GM18873 (cell line): ENCODE measurements at regions not wholly inside any gene's neighbourhood (a gene's known extent, or its start where the extent isn't known, plus 50 kb on each side); places are given as distances from the start of the nearest gene placed in this dataset.
"Not testable (repeated sequence)": the region's sequence is repeated elsewhere in the genome, so short reads cannot be mapped to it uniquely, and the experiment has no call there.

ENCODE experiments used
- ATAC-seq: cut with Tn5 transposase; IDR thresholded peaks from one replicate; pipeline ENCODE4 v1.9.1; 2021; ENCODE audit warnings: mild to moderate bottlenecking, moderate library complexity, moderate number of reproducible peaks; ENCODE audit not compliant: unreplicated experiment, low FRiP score

DNA sequence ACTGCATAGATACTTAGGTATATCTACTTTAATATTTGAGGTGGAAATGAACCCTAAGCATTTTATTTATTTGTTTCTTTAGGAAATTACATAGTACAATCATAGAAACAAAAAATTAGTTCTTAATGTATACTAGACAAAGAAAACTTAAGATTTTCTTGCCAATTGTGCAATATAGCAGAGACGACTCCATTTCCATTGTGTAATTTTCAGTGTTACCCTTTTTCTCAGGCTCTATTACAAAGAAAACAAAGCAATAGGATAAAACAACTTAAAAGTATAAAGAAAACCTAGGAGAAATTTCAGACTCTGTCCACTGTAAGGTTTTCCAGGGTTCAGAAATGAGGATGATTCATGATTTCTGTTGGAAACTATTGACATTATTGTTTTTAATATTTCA is 89.0 kb upstream of the SERTAD2 start:
- ATAC-seq, result no peak

GRCh38 chr2:64743739-64744330 is 90.1 kb upstream of the SERTAD2 start:
- no peak for ATAC-seq

DNA sequence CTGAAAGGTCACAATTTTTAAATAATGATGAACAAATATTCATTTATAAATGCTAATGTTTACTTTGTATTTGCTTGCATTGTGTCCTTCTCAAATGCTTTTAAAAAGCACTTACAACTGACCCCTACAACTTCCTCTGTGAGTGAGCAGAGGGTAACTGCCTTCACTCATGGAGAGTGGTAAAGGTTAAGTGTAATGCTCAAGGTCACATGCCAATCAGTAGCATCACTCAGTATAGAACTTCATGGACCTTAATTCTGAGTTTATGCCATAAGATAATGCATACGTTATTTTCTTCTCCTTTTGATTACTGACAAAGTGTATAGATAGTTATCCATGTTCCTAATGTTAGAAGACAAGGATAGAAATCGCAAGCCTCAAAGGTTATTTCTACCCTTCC is 91.8 kb upstream of the SERTAD2 start:
- ATAC-seq, result no peak

- ATAC-seq, result not testable (repeated sequence)
These were observed 94.0 kb upstream of the SERTAD2 start for GRCh38 chr2:64747690-64748091.

DNA sequence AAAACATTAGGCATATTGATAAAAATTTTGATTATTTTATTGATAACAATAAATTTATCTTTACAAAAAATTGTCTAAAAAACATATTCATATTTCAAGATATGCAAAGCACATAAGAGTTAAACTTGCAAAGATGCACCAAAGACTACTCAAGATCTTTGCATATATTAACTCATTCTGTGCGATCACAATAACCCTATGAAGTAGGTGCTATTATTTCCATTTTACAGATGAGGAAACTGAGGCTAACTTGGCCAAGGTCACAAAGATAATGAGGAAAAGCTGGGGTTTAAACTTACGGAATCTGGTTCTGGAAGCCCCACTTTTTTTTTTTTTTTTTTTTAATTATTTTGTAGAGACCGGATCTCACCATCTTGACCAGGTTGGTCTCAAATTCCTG is 94.4 kb upstream of the SERTAD2 start:
- no peak for ATAC-seq

- ATAC-seq, result no peak
These were observed 94.8 kb upstream of the SERTAD2 start for GRCh38 chr2:64748561-64748960.

DNA sequence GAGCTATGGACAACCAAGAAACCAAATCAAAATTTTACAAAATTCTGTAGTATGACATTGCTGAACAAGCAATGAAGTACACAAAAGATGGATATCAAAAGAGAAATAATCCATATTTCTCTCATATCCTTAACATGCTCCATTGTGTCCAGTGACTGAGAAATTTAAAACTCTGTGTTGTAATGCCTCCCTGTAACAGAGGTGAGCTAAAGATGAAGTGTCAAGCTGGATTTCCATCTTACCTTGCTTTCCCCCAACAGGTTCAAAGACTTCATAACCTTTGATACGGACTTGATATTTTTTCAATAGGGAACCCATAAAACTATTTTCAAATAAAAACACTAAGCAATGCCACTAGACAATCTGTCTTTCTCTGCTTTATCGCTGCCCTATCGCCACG is 95.7 kb upstream of the SERTAD2 start:
- no peak for ATAC-seq

DNA sequence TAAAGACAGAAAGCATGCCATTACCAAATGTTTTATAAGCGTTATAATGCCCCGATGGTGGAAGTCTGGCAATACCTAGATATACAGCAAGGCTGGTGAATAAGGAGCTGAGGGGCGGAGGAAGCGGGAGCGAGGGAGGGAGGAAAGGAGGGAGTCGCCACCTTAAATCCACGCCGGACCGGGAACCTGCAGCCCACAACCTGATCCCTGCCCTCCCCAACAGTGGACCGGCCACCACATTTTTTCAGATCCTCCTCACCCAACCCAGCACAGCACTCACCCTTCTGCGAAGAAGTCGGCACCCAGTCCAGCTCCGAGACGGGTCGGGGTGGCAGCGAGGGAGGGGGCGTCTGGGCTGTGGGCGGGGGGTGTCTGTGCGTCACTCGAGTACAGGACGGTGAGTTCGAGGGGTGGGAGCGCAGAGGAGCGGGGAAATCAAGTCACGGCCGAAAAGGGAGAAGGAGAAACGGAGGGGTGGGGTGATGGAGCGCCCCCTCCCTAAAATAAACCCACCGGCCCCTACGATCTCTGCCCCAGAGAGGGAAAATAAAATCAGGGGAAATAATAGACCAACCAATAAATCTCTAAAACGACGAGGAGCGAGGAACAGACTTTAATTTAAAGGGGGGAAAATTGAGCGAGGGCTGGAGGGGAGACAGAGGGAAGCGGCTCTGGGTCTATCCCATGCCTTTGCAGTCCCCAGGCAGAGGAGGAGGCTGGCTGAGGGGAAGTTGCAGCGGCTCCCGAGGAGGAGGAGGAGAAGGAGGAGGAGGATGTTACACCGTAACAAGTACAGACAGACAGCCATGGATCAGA is 96.5 kb upstream of the SERTAD2 start:
- ATAC-seq, result no peak

GRCh38 chr2:64750817-64751285 is 97.1 kb upstream of the SERTAD2 start:
- peak; percentile 82 for ATAC-seq

DNA sequence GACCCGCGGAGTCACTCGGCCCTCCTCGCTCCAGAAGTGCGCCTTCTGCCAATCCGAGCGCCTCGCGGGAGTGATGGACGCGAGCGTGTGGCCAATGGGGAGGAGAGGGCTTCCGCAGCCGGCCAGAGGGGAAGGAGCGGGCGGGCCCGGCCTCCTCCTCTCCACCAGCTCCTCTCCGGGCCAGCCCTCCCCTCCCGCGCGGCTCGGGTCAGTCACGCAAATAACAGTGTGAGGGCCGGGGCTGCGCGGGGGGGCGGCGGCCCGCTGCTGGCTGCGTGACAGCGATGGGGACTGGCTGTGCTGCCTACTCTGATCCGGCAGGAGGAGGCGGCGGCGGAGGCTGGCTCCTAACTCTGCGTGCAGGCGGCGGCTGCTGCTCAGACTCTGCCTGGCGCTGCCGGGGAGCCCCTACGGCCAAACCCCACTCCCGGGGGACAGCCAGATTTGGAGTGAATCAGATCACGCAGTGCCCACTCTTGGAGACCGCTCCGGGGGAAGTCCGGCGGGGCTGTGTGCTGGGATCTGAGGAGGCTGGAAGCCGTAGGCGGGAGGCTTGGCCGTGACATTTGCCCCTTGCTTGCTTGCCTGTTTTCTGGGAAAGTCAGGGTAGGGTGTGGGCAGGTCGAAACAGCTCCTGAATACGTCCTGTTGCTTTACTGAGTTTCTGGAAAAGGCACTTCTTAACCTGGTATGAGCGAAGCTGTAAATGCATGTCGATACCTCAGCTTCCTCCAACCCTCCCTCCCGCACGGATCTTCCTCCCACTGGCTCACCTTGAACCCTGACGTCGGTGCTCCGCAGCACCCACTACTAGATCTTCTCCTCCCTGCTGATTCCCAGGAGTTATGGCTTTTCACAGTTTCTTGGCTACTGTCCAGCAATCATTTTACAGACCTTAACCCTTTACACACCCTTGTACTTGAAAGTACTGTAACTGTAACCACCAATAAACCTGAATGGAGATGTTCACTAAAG is 97.9 kb upstream of the SERTAD2 start:
- ATAC-seq, result peak; percentile 85

DNA sequence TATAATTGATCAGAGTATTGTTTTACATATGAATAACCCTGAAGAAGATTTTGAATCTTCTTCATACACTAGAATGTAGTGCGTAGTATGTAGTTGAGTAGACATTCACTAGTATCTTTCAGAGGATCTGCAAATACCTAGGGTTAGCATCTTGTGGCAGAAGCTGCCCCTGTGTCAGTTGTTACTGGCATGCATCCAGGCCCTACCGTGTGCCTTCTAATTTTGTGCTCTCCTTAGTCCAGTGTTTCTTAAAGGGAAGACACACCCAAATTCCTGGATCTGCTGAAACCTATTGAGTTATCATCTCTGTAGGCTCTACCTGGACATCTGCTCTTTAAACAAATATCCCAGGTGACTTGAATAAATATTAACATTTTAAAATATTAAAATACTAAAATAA is 99.7 kb upstream of the SERTAD2 start:
- no peak for ATAC-seq

- ATAC-seq, result no peak
These were observed 100.9 kb upstream of the SERTAD2 start for GRCh38 chr2:64754570-64754969.

- no peak for ATAC-seq
These were observed 103.4 kb upstream of the SERTAD2 start for GRCh38 chr2:64757126-64757525.

DNA sequence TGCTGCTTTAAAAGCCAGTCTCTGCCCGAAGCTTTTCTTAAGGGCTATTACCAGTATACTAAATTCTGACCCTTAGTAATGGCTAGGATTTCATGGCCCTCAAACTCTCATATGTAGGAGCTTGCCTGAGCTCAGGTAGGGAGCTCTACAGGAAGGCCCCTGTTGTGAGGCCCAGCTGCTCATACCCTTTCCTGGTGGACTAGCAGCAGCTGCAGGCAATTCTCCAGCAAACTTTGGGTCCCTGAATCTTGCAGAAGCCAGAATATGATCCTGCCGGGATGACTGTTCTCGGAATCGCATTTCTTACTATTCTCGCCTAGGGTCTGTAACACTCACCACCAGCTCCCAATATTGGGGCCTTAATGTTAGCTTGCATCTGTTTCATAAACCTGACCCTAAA is 106.4 kb upstream of the SERTAD2 start:
- ATAC-seq, result no peak

DNA sequence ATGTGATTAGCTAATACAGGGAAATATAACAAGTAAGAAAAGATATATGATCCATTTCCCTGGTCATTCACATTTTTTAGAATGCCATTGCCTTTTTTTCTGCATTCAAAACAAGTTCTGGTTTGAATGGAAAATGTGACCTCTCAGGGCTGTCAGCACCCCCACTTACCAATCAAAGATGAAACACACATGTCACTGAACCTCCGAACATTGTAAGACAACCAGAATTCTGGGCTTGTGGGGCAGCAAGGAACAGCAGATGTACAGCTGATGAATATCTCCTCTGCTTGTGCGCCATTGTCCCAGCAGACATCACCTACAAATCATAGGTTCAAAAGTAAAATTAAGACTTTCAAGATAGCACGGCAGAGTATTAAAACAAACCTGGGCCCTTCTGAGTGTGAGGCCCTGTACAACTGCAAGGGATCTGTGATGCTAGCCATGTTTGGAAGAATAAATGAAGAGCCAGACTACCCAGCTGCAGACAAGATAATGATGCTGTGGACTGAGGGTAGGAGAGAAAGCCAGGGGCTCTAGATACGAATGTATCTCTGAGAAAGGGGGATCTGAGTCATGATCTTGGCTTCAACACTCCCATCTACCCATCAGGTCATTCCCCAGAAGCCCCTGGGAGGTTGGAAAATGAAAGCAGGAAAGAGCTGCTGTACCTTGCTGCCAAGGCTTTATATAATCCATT is 108.7 kb upstream of the SERTAD2 start:
- no peak for ATAC-seq

DNA sequence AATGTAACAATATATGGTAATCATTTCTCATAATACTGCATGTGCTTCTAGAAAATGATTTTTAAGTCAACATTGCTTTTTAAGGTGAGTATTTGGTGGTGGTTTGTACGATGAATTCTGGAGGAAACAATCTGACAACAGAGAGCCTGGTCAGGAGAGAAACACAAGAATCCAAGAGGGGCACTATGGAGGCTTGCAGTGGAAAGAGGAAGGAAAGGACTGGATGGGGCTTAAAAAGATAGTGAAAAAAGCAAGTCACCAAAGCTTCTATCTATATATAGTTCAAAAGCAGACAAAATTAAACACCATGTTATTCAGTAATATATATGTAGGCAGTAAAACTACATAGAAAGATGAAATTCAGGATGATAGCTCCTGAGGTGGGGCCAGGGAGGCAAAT is 109.4 kb upstream of the SERTAD2 start:
- no peak for ATAC-seq

DNA sequence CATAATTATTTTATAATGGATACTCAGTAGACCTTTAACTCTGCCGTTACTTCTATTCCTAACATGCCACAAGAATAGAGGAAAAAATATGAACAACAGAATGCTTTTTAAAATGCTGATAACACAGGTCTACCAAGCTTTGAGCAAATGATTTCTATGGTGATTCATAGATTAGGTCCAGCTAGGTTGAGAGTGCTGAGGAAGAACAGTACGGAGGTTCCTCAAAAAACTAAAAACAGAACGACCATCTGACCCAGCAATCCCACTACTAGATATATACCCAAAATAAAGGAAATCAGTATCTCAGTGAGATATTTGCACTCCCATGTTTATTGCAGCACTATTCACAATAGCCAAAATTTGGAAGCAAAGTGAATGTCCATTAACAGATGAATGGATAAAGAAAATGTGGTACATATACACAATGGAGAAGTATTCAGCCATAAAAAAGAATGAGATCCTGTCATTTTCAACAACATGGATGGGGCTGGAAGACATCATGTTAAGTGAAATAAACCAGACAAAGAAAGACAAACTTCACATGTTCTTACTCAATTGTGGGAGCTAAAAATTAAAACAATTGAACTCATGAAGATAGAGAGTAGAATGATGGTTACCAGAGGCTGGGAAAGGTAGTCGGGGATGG is 111.6 kb upstream of the SERTAD2 start:
- no peak for ATAC-seq

GRCh38 chr2:64766841-64767669 is 113.3 kb upstream of the SERTAD2 start:
- ATAC-seq, result no peak
